DOHH2 (cell line): ENCODE measurements at regions not wholly inside any gene's neighbourhood (a gene's known extent, or its start where the extent isn't known, plus 50 kb on each side); places are given as distances from the start of the nearest gene placed in this dataset.

Source experiments
- EZH2phosphoT487 ChIP-seq: fragments of 200-600 bp; sonication (generic); IDR thresholded peaks from 2 replicates; pipeline ENCODE4 v1.6.1; 2017; ENCODE audit warnings: borderline replicate concordance, mild to moderate bottlenecking, antibody characterized with exemption, low read length, moderate library complexity, mixed read lengths
- TF ChIP-seq, protein P1 (sequence below): fragments of 200-600 bp; sonication (generic); IDR thresholded peaks from one replicate; pipeline ENCODE4 v1.5.1; 2014; ENCODE audit warnings: antibody characterized with exemption, mild to moderate bottlenecking, low read depth, low read length; ENCODE audit not compliant: poor library complexity, severe bottlenecking

- TF ChIP-seq, protein P1, sequence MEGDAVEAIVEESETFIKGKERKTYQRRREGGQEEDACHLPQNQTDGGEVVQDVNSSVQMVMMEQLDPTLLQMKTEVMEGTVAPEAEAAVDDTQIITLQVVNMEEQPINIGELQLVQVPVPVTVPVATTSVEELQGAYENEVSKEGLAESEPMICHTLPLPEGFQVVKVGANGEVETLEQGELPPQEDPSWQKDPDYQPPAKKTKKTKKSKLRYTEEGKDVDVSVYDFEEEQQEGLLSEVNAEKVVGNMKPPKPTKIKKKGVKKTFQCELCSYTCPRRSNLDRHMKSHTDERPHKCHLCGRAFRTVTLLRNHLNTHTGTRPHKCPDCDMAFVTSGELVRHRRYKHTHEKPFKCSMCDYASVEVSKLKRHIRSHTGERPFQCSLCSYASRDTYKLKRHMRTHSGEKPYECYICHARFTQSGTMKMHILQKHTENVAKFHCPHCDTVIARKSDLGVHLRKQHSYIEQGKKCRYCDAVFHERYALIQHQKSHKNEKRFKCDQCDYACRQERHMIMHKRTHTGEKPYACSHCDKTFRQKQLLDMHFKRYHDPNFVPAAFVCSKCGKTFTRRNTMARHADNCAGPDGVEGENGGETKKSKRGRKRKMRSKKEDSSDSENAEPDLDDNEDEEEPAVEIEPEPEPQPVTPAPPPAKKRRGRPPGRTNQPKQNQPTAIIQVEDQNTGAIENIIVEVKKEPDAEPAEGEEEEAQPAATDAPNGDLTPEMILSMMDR, result no peak
- TF ChIP-seq EZH2phosphoT487, result no peak
Measured at GRCh38 chr12:5257763-5258495, 174.0 kb upstream of the NTF3 start.
